Stimulated activated CD4-positive, alpha-beta T cell treated with anti-CD3 and anti-CD28 coated beads, Interleukin-15, amount 100 ng/mL, for 24 hours (primary cell): ENCODE measurements at regions not wholly inside any gene's neighbourhood (a gene's known extent, or its start where the extent isn't known, plus 50 kb on each side); places are given as distances from the start of the nearest gene placed in this dataset.
A peak's percentile ranks its signal among the peaks of the same experiment; 100 is the strongest.
"Not testable (repeated sequence)": the region's sequence is repeated elsewhere in the genome, so short reads cannot be mapped to it uniquely, and the experiment has no call there.

Experiments used
- DNase-seq: peaks from one replicate; pipeline ENCODE4 v3.0.0-alpha.2; 2020

GRCh38 chr4:26183017-26183416 is 137.8 kb upstream of the RBPJ start:
- no peak for DNase-seq

- DNase-seq, result no peak
These were observed 135.4 kb upstream of the RBPJ start for GRCh38 chr4:26185436-26185835.

DNA sequence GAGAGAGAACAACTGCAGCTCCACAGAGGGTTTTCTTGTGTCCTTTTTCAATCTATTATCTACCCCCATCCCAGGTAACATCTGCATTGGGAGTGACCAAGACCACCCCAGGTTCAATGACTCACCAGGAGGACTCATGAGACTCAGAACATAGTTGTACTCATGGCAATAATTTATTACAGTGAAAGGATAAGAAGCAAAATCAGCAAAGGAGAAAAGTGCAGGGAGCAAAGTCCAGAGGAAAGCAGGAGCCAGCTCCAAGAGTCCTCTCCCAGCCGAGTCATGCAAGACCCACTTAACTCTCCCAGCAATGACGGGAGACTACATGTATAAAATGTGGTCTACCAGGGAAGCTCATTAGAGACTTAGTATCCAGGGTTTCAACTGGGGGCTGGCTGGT is 129.5 kb upstream of the RBPJ start:
- DNase-seq, result no peak

- DNase-seq, result peak; percentile 45
These were observed 127.6 kb upstream of the RBPJ start for GRCh38 chr4:26192899-26193869.

DNA sequence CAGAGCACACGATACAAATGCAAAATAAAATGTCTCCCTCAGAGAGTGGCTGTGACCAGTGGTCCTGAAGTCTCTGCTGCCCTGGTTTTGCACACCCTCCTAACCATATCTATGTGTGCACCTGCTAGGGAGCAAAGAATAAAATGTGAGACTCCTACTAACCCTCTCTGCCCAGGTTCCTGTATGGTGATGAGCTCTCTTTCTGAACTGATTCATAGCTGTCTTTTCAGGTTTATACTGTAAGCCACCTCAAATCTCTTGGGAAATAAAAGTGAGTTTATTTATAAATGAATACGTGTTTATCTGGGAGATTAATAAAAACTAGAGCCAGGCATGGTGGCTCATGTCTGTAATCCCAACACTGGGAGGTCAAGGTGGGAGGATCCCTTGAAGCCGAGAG is 126.0 kb upstream of the RBPJ start:
- DNase-seq, result no peak

DNA sequence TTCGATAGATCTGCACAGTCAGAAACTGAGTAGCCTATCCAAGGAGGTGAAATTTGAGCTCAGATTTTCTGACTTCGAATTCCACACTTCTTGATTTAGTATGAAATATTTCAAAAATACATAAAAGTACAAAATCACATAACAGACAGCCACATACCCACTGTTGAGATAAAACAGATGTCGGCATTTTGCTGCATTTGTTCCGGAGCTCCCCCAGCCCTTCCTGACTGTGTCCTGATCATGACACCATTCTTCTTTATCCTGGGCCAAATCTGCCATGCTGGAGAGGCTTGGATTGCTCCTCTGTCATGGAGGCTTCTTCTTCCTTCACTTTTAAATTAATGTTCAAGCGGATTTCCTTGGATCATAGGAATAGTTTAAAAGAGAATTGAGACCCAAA is 124.2 kb upstream of the RBPJ start:
- DNase-seq, result no peak

DNA sequence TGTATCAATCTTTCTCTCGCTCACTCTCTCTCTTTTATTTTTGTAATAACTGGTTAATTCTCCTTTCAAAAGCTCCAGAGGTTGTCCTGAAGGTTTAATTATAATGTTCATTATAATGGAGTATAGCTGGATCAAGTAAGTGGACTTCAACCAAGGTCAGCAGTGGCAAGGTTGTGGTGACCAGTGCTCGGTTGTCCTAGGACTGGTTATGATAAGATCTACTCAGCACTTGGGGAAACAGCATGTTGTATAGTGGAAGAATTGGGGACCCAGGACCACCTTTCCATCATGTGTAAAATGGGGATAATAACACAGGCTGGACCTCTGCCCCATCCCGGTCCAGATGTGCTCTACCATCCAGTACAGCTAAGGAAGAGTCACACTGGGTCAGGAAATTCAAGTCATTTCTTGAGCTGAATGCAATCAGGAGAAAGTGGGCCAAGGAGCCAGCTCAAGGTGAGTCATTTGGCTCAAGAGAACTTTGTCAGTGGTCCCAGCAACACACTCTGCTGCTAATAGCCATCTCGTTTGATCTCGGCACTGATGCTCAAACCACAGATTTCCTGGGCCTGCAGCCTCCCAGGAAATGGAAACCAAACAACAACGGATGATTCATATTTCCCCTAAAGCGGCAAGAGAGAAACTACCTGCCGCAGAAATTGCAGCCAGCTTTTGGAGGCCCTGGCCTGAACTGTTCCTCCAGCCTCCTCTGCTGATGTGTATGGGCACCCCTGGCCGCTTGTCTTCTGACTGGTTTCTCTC is 123.6 kb upstream of the RBPJ start:
- peak; percentile 77 for DNase-seq

- DNase-seq, result not testable (repeated sequence)
These were observed 121.9 kb upstream of the RBPJ start for GRCh38 chr4:26198931-26199330.

GRCh38 chr4:26199596-26199995 is 121.2 kb upstream of the RBPJ start:
- DNase-seq, result no peak

- no peak for DNase-seq
These were observed 119.7 kb upstream of the RBPJ start for GRCh38 chr4:26201120-26201519.

- DNase-seq, result no peak
These were observed 116.5 kb upstream of the RBPJ start for GRCh38 chr4:26204249-26204825.

DNA sequence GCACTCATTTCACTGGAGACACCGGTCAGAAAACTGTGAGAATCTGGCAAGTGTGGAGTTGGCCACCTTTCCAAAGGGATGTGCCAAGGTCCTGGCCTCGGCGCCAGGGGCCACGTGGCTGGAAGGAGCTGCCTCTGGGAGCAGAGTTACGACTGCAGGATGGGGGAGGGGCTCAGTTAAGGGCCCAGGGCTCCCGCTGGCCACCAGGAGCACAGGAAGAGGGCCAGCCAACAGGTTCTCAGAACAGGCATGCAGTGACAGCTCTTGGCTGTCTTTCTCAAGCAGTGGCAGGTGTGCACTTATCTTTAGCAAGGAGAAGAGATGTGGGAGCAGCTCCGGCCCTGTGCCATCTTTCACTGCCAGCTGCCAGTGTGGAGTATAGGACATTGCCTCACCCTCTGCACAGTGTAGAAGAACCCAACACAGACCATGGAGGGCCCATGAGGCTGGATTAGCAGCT is 115.9 kb upstream of the RBPJ start:
- DNase-seq, result no peak

DNA sequence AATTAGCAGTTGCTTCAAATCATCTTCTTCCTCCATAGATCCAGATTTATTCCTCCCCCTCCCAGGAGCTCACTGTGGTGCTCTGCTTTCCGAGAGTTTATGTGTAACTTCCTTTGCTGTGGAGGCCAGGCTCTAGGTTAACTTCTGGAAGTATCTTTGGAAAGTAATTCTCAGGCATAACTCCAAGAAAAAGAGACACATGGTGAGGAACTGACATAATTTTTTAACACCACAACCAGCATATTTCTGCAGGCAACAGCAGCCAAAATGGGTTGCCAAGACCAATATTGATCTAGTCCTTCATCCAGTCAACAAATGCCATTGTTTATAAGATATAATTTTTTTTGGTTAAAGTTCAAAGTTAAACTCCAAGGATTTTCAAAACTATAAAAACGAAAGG is 114.5 kb upstream of the RBPJ start:
- DNase-seq, result no peak

- no peak for DNase-seq
These were observed 113.8 kb upstream of the RBPJ start for GRCh38 chr4:26206999-26207398.

GRCh38 chr4:26207631-26208030 is 113.2 kb upstream of the RBPJ start:
- DNase-seq, result no peak

DNA sequence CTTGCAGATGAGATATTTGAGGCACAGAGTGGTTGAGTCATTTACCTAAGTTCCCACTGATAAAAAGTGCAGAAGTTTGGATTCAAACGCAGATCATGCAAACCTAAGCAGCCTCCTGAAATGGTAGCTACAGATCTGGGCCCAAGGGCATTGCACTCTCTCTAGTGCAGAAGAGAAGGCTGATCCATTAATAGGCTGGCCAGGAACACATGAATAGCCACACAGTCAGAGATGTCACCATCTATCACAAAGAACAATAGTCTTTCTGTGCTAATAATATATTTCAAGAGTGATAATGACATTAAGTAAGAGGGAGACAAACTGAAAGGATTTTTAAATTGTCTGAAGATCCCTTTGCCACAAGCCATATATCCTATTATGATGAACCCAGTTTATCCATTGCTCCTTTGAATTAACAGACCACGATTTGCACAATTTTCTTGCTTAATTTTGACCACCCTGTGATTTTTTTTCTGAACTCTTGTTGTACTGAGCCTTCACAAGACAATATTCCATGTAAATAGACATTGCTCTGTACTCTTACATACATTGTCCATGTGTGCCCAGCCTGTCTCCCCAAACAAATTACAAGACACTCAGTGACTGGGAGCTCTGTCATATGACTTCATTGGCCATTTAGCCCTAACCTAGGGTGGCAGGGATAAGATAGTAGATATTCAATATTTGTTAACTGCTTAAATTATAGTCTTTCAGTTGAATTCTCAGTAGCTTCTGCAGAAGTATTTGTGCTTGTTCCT is 112.4 kb upstream of the RBPJ start:
- DNase-seq, result no peak

DNA sequence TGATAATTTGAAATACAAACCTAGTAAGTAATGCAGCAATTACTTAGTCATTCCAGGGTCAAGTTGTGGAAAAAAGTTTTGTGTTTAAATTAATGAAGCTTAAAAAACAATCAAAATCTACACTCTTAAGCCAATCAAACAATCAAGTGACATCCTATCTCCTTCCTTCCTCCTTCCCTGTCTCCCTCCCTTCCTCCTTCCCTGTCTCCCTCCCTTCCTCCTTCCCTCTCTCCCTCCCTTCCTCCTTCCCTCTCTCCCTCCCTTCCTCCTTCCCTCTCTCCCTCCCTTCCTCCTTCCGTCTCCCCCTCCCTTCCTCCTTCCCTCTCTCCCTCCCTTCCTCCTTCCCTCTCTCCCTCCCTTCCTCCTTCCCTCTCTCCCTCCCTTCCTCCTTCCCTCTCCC is 111.4 kb upstream of the RBPJ start:
- not testable (repeated sequence) for DNase-seq

DNA sequence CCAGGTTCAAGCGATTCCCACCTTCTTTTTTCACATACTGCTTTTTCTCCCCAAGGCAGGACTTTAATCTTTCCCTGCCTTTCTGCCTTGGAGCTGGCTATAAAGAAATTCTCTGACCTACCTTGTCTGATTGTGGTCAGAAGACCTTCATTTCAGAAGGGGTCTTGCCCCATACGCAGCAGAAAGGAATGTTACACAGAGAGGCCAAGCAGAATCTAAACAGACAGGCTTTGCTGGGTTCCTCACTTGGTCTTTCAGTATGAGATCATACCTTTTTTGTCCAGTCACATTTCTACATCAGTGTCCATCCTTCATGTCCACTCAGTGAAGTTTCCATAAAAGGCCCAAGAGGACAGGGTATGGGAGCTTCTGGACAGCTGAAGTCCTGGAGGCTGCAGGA is 108.3 kb upstream of the RBPJ start:
- no peak for DNase-seq

GRCh38 chr4:26213317-26213716 is 107.5 kb upstream of the RBPJ start:
- DNase-seq, result no peak

DNA sequence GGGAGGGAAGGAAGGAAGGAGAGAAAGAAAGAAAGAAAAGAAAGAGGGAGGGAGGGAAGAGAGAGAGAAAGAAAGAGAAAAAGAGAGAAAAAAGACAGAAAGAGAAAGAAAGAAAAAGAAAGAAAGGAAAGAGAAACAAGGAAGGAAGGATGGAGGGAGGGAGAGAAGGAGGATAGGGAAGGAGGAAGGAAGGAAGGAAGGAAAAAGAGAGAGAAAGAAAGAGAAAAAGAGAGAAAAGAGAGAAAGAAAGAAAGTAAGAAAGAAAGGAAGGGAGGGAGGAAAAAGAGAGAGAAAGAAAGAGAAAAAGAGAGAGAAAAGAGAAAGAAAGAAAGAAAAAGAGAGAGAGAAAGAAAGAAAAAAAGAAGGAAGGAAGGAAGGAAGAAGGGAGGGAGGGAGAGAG is 105.8 kb upstream of the RBPJ start:
- no peak for DNase-seq

- DNase-seq, result no peak
These were observed 105.1 kb upstream of the RBPJ start for GRCh38 chr4:26215725-26216124.

GRCh38 chr4:26217481-26217880 is 103.3 kb upstream of the RBPJ start:
- DNase-seq, result no peak
